ENCODE measurements at regions not wholly inside any gene's neighbourhood (a gene's known extent, or its start where the extent isn't known, plus 50 kb on each side); places are given as distances from the start of the nearest gene placed in this dataset.

DNA sequence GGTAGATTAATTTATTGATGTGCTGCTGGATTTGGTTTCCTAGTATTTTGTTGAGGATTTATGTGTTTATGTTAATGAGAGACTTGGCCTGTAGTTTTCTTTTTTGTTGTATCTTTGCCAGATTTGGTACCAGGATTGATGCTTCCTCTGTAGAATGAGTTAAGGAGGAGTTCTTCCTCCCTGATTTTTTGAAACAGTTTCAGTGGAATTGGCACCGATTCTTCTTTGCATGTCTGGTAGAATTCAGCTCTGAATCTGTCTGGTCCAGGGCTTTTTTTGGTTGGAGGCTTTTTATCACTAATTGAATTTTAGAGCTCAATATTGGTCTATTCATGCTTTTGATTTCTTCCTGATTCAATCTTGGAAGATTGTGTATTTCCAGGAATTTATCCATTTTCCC, 174.0 kb upstream of the NDST4 start:
- no peak for DNase-seq
- Histone ChIP-seq H3K9me3 (ENCODE audit: control insufficient read depth, low read length) (no peaks in the 10 kb centered on the region), H3K36me3 (ENCODE audit: control insufficient read depth, insufficient read depth, low read length) (no peaks in the 10 kb centered on the region), H3K9ac (ENCODE audit: extremely low read depth, low read length, poor library complexity, severe bottlenecking) (no peak overlapping the region), H3K4me3 (ENCODE audit: low read length) (no peak overlapping the region), H3K4me1 (ENCODE audit: control insufficient read depth, insufficient read depth, low read length) (no peaks in the 10 kb centered on the region), H3K27ac (ENCODE audit: low read depth, low read length) (no peak overlapping the region), H3K27me3 (ENCODE audit: control insufficient read depth, insufficient read depth, low read length, poor library complexity, severe bottlenecking) (no peaks in the 10 kb centered on the region)
- peaks cover 2% of the 10 kb centered on the region for H3K4me1 Mint-ChIP-seq
- H3K36me3 Mint-ChIP-seq (ENCODE audit: low read depth), result no peaks in the 10 kb centered on the region
- no peaks in the 10 kb centered on the region for H3K9me3 Mint-ChIP-seq
- TF ChIP-seq, protein P1, sequence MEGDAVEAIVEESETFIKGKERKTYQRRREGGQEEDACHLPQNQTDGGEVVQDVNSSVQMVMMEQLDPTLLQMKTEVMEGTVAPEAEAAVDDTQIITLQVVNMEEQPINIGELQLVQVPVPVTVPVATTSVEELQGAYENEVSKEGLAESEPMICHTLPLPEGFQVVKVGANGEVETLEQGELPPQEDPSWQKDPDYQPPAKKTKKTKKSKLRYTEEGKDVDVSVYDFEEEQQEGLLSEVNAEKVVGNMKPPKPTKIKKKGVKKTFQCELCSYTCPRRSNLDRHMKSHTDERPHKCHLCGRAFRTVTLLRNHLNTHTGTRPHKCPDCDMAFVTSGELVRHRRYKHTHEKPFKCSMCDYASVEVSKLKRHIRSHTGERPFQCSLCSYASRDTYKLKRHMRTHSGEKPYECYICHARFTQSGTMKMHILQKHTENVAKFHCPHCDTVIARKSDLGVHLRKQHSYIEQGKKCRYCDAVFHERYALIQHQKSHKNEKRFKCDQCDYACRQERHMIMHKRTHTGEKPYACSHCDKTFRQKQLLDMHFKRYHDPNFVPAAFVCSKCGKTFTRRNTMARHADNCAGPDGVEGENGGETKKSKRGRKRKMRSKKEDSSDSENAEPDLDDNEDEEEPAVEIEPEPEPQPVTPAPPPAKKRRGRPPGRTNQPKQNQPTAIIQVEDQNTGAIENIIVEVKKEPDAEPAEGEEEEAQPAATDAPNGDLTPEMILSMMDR (conservative IDR thresholded peaks at IDR 0.05), result no peak
- H3K27ac Mint-ChIP-seq, result no peak overlapping the region
- H3K4me3 Mint-ChIP-seq, result no peak overlapping the region
- WGBS, 2 experiments (ENCODE audit: insufficient coverage in 1 of 2, insufficient read length in 1 of 2), result 94% methylated on average over 1 of the region's 1 CpG; no CpG with 5 or more reads in 1 of the 2 experiments
- H3K27me3 Mint-ChIP-seq (ENCODE audit: insufficient read depth), result no peaks in the 10 kb centered on the region

DNA sequence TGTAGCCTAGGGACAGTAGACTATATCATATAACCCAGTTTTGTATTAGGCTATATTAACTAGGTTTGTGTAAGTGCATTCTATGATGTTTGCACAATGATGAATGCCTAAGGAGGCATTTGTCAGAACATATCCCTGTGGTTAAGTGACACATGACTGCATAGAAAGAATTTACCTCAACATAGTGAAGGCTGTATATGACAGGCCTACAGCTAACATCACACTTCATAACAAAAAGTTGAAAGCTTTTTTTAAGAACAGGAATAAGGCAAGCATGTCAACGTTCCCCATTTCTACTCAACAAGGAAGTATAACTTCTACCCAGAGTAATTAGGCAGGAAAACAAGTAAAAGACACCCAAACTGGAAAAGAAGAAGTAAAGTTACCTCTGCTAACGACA, 165.9 kb upstream of the NDST4 start:
- 72% methylated on average over 2 of the region's 2 CpGs; no CpG with 5 or more reads in 1 of the 2 experiments for WGBS, 2 experiments (ENCODE audit: insufficient coverage in 1 of 2, insufficient read length in 1 of 2)

DNA sequence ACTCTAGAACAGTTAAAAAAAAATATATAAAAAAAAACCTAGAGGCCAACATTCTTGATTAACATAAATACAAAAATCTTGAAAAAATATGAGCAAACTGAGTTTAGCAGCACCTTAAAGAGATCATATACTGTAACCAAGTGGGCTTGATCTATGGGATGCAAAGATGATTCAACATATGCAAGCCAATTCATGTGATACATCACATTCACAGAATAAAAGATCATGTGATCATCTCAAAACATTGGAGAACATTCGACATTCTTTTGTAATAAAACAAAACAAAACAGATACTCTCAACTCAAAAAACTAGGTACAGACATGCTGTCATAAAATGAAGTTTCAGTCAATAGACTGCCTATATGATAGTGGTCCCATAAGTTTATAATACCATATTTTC, 165.4 kb upstream of the NDST4 start:
- no peaks in the 10 kb centered on the region for H3K27me3 Mint-ChIP-seq (ENCODE audit: insufficient read depth)
- H3K27ac Mint-ChIP-seq, result no peak overlapping the region
- TF ChIP-seq, protein P1 (conservative IDR thresholded peaks at IDR 0.05), result no peak
- no peak overlapping the region for H3K4me3 ChIP-seq (ENCODE audit: low read length)
- H3K9ac ChIP-seq (ENCODE audit: extremely low read depth, low read length, poor library complexity, severe bottlenecking), result no peak overlapping the region
- no peaks in the 10 kb centered on the region for H3K27me3 ChIP-seq (ENCODE audit: control insufficient read depth, insufficient read depth, low read length, poor library complexity, severe bottlenecking)
- H3K4me1 ChIP-seq (ENCODE audit: control insufficient read depth, insufficient read depth, low read length), result no peaks in the 10 kb centered on the region
- H3K4me1 Mint-ChIP-seq, result peaks cover 4% of the 10 kb centered on the region
- peaks cover 2% of the 10 kb centered on the region for H3K9me3 Mint-ChIP-seq
- H3K4me3 Mint-ChIP-seq, result no peak overlapping the region
- DNase-seq, result no peak
- no peaks in the 10 kb centered on the region for H3K9me3 ChIP-seq (ENCODE audit: control insufficient read depth, low read length)
- WGBS, 2 experiments (ENCODE audit: insufficient coverage in 1 of 2, insufficient read length in 1 of 2), result 89% methylated on average over 1 of the region's 1 CpG; no CpG with 5 or more reads in 1 of the 2 experiments
- no peaks in the 10 kb centered on the region for H3K36me3 Mint-ChIP-seq (ENCODE audit: low read depth)
- no peak overlapping the region for H3K27ac ChIP-seq (ENCODE audit: low read depth, low read length)
- no peaks in the 10 kb centered on the region for H3K36me3 ChIP-seq (ENCODE audit: control insufficient read depth, insufficient read depth, low read length)

More for the DNA sequence above, 165.9 kb upstream of the NDST4 start:
- Mint-ChIP-seq H3K9me3 (peaks cover 2% of the 10 kb centered on the region), H3K4me3 (no peak overlapping the region), H3K27ac (no peak overlapping the region), H3K36me3 (ENCODE audit: low read depth) (no peaks in the 10 kb centered on the region), H3K4me1 (peaks cover 2% of the 10 kb centered on the region), H3K27me3 (ENCODE audit: insufficient read depth) (no peaks in the 10 kb centered on the region)
- Histone ChIP-seq H3K27me3 (ENCODE audit: control insufficient read depth, insufficient read depth, low read length, poor library complexity, severe bottlenecking) (no peaks in the 10 kb centered on the region), H3K9me3 (ENCODE audit: control insufficient read depth, low read length) (no peaks in the 10 kb centered on the region), H3K4me1 (ENCODE audit: control insufficient read depth, insufficient read depth, low read length) (no peaks in the 10 kb centered on the region), H3K27ac (ENCODE audit: low read depth, low read length) (no peak overlapping the region), H3K4me3 (ENCODE audit: low read length) (no peak overlapping the region), H3K36me3 (ENCODE audit: control insufficient read depth, insufficient read depth, low read length) (no peaks in the 10 kb centered on the region), H3K9ac (ENCODE audit: extremely low read depth, low read length, poor library complexity, severe bottlenecking) (no peak overlapping the region)
- TF ChIP-seq, protein P1 (conservative IDR thresholded peaks at IDR 0.05), result no peak
- no peak for DNase-seq

Measured in endodermal cell (in vitro differentiated cells).